DND-41 (cell line): ENCODE measurements at regions not wholly inside any gene's neighbourhood (a gene's known extent, or its start where the extent isn't known, plus 50 kb on each side); places are given as distances from the start of the nearest gene placed in this dataset.

Source experiments
- ATAC-seq: fragments of 200-7000 bp; cut with Tn5 transposase; 3 replicates; pipeline ENCODE4 v1.9.1; 2021; ENCODE audit warnings: low read depth; ENCODE audit not compliant: insufficient read depth
- DNase-seq: peaks from one replicate; pipeline ENCODE4 v3.0.0-alpha.2; 2020
- H2AFZ ChIP-seq: 2 replicates; pipeline ENCODE4 v1.6.0; 2012; ENCODE audit warnings: low read depth, low read length
- H3K27ac ChIP-seq: 2 replicates; pipeline ENCODE4 v1.5.1; 2012; ENCODE audit warnings: low read length, inconsistent platforms
- H3K27me3 ChIP-seq: fragments of 200-600 bp; sonication (generic); 2 replicates; pipeline ENCODE4 v1.6.0; 2012; ENCODE audit warnings: low read length, mild to moderate bottlenecking, inconsistent platforms; ENCODE audit not compliant: insufficient read depth, poor library complexity
- H3K36me3 ChIP-seq: 2 replicates; pipeline ENCODE4 v1.5.1; 2012; ENCODE audit warnings: low read length, inconsistent platforms; ENCODE audit not compliant: insufficient read depth
- H3K4me1 ChIP-seq: 2 replicates; pipeline ENCODE4 v1.5.1; 2012; ENCODE audit warnings: mild to moderate bottlenecking, low read length; ENCODE audit not compliant: insufficient read depth
- H3K4me2 ChIP-seq: 2 replicates; pipeline ENCODE4 v1.6.0; 2012; ENCODE audit warnings: mild to moderate bottlenecking, moderate library complexity, low read length, inconsistent platforms; ENCODE audit not compliant: insufficient read depth
- H3K4me3 ChIP-seq, 2 experiments: fragments of 200-600 bp in 1 of 2; shearing (Covaris generic) in 1 of 2; 2 replicates each; pipeline ENCODE4 v1.5.1; 2012 to 2016; ENCODE audit warnings: inconsistent platforms in 2 of 2, low read length in 2 of 2, mild to moderate bottlenecking in 2 of 2, low read depth in 1 of 2, moderate library complexity in 1 of 2
- H3K79me2 ChIP-seq: 2 replicates; pipeline ENCODE4 v1.6.0; 2012; ENCODE audit warnings: low read length, inconsistent platforms; ENCODE audit not compliant: insufficient read depth
- H3K9ac ChIP-seq: 2 replicates; pipeline ENCODE4 v1.6.0; 2012; ENCODE audit warnings: low read depth, mild to moderate bottlenecking, inconsistent platforms, low read length, moderate library complexity
- H3K9me3 ChIP-seq: 2 replicates; pipeline ENCODE4 v1.5.1; 2012; ENCODE audit warnings: low read length, moderate library complexity, mild to moderate bottlenecking, inconsistent platforms; ENCODE audit not compliant: insufficient read depth, severe bottlenecking
- H4K20me1 ChIP-seq: 2 replicates; pipeline ENCODE4 v1.6.0; 2012; ENCODE audit warnings: low read length; ENCODE audit not compliant: insufficient read depth
- CTCF ChIP-seq: IDR thresholded peaks from 2 replicates; pipeline ENCODE4 v1.5.1; 2012; ENCODE audit warnings: borderline replicate concordance, low read length, moderate library complexity, mild to moderate bottlenecking; ENCODE audit not compliant: poor library complexity, severe bottlenecking; ENCODE audit errors: extremely low read depth
- EZH2 ChIP-seq: IDR thresholded peaks from 3 replicates; pipeline ENCODE4 v1.6.1; 2012; ENCODE audit warnings: borderline replicate concordance, low read depth, mild to moderate bottlenecking, moderate library complexity, low read length, inconsistent platforms; ENCODE audit not compliant: severe bottlenecking

GRCh38 chr22:48152164-48152775, 1389.8 kb downstream of the TBC1D22A start:
- H4K20me1 ChIP-seq = no peaks in the 10 kb centered on the region
- no peak overlapping the region for H3K4me3 ChIP-seq
- no peaks in the 10 kb centered on the region for H3K4me1 ChIP-seq
- no peak overlapping the region for H3K9ac ChIP-seq
- TF ChIP-seq EZH2 (no peak), CTCF (no peak)
- no peak overlapping the region for H3K4me2 ChIP-seq
- no peak overlapping the region; the same call in 1 of the 2 replicates for H3K27ac ChIP-seq
- no peak overlapping the region for H2AFZ ChIP-seq
- H3K36me3 ChIP-seq = no peaks in the 10 kb centered on the region
- no peaks in the 10 kb centered on the region for H3K9me3 ChIP-seq
- H3K79me2 ChIP-seq = no peaks in the 10 kb centered on the region
- DNase-seq (no peak), ATAC-seq (no peak)
- no peaks in the 10 kb centered on the region for H3K27me3 ChIP-seq

GRCh38 chr22:48151641-48152040, 1389.2 kb downstream of the TBC1D22A start:
- Histone ChIP-seq H2AFZ (no peak overlapping the region), H3K27ac (no peak overlapping the region), H3K4me2 (no peak overlapping the region), H3K79me2 (no peaks in the 10 kb centered on the region), H3K27me3 (no peaks in the 10 kb centered on the region), H3K4me1 (no peaks in the 10 kb centered on the region), H3K9me3 (no peaks in the 10 kb centered on the region), H4K20me1 (no peaks in the 10 kb centered on the region), H3K36me3 (no peaks in the 10 kb centered on the region), H3K9ac (no peak overlapping the region), H3K4me3 (no peak overlapping the region)
- ATAC-seq (no peak), DNase-seq (no peak)
- TF ChIP-seq CTCF (no peak), EZH2 (no peak)

- Histone ChIP-seq H3K36me3 (no peaks in the 10 kb centered on the region), H3K4me3 (no peak overlapping the region), H3K9me3 (no peaks in the 10 kb centered on the region), H3K27ac (no peak overlapping the region), H3K4me2 (no peak overlapping the region), H3K27me3 (no peaks in the 10 kb centered on the region), H2AFZ (no peak overlapping the region), H3K4me1 (no peaks in the 10 kb centered on the region), H4K20me1 (no peaks in the 10 kb centered on the region), H3K9ac (no peak overlapping the region), H3K79me2 (no peaks in the 10 kb centered on the region)
- no peak for DNase-seq
- TF ChIP-seq EZH2 = no peak
- ATAC-seq = no peak
Measured at GRCh38 chr22:48147831-48148230, 1385.4 kb downstream of the TBC1D22A start.

- Histone ChIP-seq H3K27me3 (no peaks in the 10 kb centered on the region), H3K79me2 (no peaks in the 10 kb centered on the region), H3K4me3 (no peak overlapping the region)
Measured at GRCh38 chr22:48147404-48147803, 1385.0 kb downstream of the TBC1D22A start.

More at GRCh38 chr22:48147404-48147803, 1385.0 kb downstream of the TBC1D22A start:
- H2AFZ ChIP-seq = no peak overlapping the region
- TF ChIP-seq CTCF = no peak
- TF ChIP-seq EZH2 = no peak
- H3K36me3 ChIP-seq = no peaks in the 10 kb centered on the region
- no peaks in the 10 kb centered on the region for H3K9me3 ChIP-seq
- H4K20me1 ChIP-seq = no peaks in the 10 kb centered on the region
- no peak for DNase-seq
- no peak overlapping the region for H3K4me2 ChIP-seq
- H3K4me1 ChIP-seq = peaks cover 3% of the 10 kb centered on the region
- no peak for ATAC-seq
- no peak overlapping the region for H3K27ac ChIP-seq
- H3K9ac ChIP-seq = no peak overlapping the region
